HUES48 (cell line): ENCODE measurements at regions not wholly inside any gene's neighbourhood (a gene's known extent, or its start where the extent isn't known, plus 50 kb on each side); places are given as distances from the start of the nearest gene placed in this dataset.
"Not testable (repeated sequence)": the region's sequence is repeated elsewhere in the genome, so short reads cannot be mapped to it uniquely, and the experiment has no call there.

Source experiments
- H3K27ac ChIP-seq: one replicate; pipeline ENCODE4 v1.7.0; 2013; ENCODE audit warnings: low read depth, low read length, inconsistent platforms
- H3K27me3 ChIP-seq: 2 replicates; pipeline ENCODE4 v1.6.1; 2013; ENCODE audit warnings: mild to moderate bottlenecking, low read length; ENCODE audit not compliant: control insufficient read depth, insufficient read depth
- H3K36me3 ChIP-seq: 2 replicates; pipeline ENCODE4 v1.6.1; 2013; ENCODE audit warnings: low read length; ENCODE audit not compliant: control insufficient read depth, insufficient read depth
- H3K4me1 ChIP-seq: 2 replicates; pipeline ENCODE4 v1.6.1; 2013; ENCODE audit warnings: mild to moderate bottlenecking, low read length; ENCODE audit not compliant: control insufficient read depth, insufficient read depth
- H3K4me3 ChIP-seq: 2 replicates; pipeline ENCODE4 v1.5.1; 2013; ENCODE audit warnings: mild to moderate bottlenecking, low read depth, low read length
- H3K9ac ChIP-seq: 2 replicates; pipeline ENCODE4 v1.6.1; 2013; ENCODE audit warnings: mild to moderate bottlenecking, low read depth, low read length, moderate library complexity
- H3K9me3 ChIP-seq: 2 replicates; pipeline ENCODE4 v1.6.1; 2013; ENCODE audit warnings: low read length; ENCODE audit not compliant: control insufficient read depth, insufficient read depth

GRCh38 chr14:44616204-44616603 is 109.1 kb upstream of the FSCB start:
- Histone ChIP-seq H3K9me3 (no peaks in the 10 kb centered on the region), H3K27ac (no peak overlapping the region), H3K36me3 (no peaks in the 10 kb centered on the region), H3K4me3 (no peak overlapping the region), H3K9ac (no peak overlapping the region), H3K27me3 (no peaks in the 10 kb centered on the region), H3K4me1 (no peaks in the 10 kb centered on the region)

DNA sequence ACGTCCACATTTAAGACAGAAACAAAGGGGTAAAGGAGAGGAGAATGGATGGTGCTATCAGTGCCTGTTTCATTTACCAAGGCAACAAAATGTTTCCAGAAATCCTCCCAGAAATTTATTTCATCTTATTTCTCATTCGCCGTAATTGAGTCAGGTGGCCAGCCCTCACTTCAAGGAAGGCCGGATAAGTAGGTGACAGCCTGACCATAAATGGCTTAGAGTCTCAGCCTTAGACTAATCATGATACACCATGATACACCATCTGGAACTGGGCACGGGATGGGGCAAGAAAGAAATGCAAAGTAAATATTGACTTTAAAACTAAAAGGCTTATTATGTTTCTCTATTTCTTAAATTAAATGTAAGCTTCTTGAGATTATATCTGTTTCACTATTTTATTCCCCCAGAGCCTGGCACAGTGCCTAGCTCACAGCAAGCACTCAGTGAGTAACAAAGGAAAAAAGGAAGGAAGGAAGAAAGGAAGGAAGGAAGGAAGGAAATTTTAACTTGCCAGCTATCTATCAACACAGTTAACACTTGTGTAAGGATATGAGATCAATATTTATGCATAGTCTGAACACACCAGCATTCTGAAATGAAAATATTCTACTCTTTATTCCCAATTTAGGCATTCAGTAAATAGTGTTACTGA is 106.1 kb upstream of the FSCB start:
- H3K4me3 ChIP-seq, result no peak overlapping the region
- H3K4me1 ChIP-seq, result no peaks in the 10 kb centered on the region
- H3K36me3 ChIP-seq, result no peaks in the 10 kb centered on the region
- no peak overlapping the region for H3K27ac ChIP-seq
- no peak overlapping the region for H3K9ac ChIP-seq
- no peaks in the 10 kb centered on the region for H3K27me3 ChIP-seq
- H3K9me3 ChIP-seq, result no peaks in the 10 kb centered on the region

DNA sequence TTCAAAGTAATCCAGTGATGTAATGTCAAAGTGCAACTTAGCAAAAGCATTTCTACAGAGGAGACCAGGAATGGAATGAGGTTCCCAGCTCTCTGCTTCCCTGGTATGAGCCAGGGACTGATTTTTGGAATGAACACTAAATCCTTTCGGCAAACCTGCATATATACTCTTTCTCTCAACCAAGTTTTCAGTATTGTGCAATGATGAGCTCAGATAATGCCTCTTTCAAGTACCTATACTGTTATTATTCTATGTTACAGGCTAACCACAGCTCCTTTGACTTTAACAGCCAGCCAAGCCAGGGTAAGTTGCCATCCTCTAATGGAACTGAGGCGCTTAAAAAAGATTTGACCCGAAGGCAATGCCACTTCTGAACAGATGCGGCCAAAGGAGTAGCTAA is 104.9 kb upstream of the FSCB start:
- H3K9ac ChIP-seq, result no peak overlapping the region

GRCh38 chr14:44609876-44610510 is 102.9 kb upstream of the FSCB start:
- H3K27ac ChIP-seq, result no peak overlapping the region
- no peaks in the 10 kb centered on the region for H3K27me3 ChIP-seq
- no peaks in the 10 kb centered on the region for H3K9me3 ChIP-seq
- no peak overlapping the region for H3K9ac ChIP-seq
- no peaks in the 10 kb centered on the region for H3K36me3 ChIP-seq
- H3K4me3 ChIP-seq, result no peak overlapping the region
- H3K4me1 ChIP-seq, result no peaks in the 10 kb centered on the region

More for the DNA sequence above, 104.9 kb upstream of the FSCB start:
- Histone ChIP-seq H3K9me3 (no peaks in the 10 kb centered on the region), H3K27ac (no peak overlapping the region), H3K4me3 (no peak overlapping the region), H3K36me3 (no peaks in the 10 kb centered on the region), H3K4me1 (no peaks in the 10 kb centered on the region), H3K27me3 (no peaks in the 10 kb centered on the region)

DNA sequence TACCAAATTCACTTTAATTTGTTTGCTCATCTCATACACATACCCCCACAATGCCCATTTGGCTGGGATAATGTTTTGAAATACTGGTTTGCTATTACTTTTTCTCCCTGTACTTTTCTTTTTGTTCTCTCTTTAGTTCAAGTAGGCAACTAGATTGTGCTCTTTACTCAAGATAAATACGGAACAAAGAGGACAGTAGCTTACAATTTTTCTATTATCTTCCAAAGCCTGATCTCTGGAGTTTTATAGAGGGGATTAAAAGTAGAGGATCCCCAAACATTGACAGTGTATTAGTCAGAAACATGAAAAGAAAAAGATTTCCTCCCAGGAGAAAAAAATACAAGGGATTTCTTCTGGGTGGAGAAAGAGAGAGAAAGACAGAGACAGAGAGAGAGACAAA is 102.1 kb upstream of the FSCB start:
- Histone ChIP-seq H3K4me1 (no peaks in the 10 kb centered on the region), H3K27ac (no peak overlapping the region), H3K4me3 (no peak overlapping the region), H3K27me3 (no peaks in the 10 kb centered on the region), H3K9me3 (no peaks in the 10 kb centered on the region), H3K9ac (no peak overlapping the region), H3K36me3 (no peaks in the 10 kb centered on the region)

DNA sequence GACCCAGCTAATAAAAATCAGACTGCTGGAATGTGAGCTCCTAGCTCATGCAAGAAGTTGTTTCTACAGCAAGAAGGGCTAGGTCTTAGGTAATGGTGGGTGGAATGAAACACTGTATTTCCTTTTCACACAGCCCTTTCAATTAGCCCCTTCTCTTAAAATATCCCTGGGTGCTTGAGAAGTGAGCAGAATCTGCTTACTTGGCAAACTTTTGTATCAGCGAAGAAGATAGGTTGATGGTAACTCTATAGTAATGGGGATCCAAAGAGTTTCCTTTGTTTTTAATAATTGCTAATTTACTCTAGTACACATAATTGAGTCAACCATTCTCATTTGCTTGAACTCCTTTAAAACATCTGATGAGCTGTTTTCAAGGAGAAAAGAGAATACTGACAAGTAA is 100.6 kb upstream of the FSCB start:
- Histone ChIP-seq H3K9ac (no peak overlapping the region), H3K27me3 (no peaks in the 10 kb centered on the region), H3K4me1 (no peaks in the 10 kb centered on the region), H3K27ac (no peak overlapping the region), H3K4me3 (no peak overlapping the region), H3K9me3 (no peaks in the 10 kb centered on the region), H3K36me3 (no peaks in the 10 kb centered on the region)

GRCh38 chr14:44606576-44606975 is 99.5 kb upstream of the FSCB start:
- no peak overlapping the region for H3K27ac ChIP-seq
- H3K36me3 ChIP-seq, result no peaks in the 10 kb centered on the region
- no peaks in the 10 kb centered on the region for H3K9me3 ChIP-seq
- no peak overlapping the region for H3K9ac ChIP-seq
- H3K4me3 ChIP-seq, result no peak overlapping the region
- no peaks in the 10 kb centered on the region for H3K27me3 ChIP-seq
- no peaks in the 10 kb centered on the region for H3K4me1 ChIP-seq

DNA sequence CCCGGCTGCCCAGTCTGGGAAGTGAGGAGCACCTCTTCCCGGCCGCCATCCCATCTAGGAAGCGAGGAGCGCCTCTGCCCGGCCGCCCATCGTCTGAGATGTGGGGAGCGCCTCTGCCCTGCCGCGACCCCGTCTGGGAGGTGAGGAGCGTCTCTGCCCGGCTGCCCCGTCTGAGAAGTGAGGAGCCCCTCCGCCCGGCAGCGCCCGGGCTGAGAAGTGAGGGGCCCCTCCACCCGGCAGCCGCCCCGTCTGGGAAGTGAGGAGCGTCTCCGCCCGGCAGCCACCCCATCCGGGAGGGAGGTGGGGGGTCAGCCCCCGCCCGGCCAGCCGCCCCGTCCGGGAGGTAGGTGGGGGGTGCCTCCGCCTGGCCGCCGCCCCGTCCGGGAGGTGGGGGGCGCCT is 94.2 kb upstream of the FSCB start:
- H3K4me3 ChIP-seq, result not testable (repeated sequence)

GRCh38 chr14:44589180-44589579 is 82.1 kb upstream of the FSCB start:
- H3K4me1 ChIP-seq, result no peaks in the 10 kb centered on the region
- no peak overlapping the region for H3K4me3 ChIP-seq
- H3K9ac ChIP-seq, result no peak overlapping the region
- H3K36me3 ChIP-seq, result no peaks in the 10 kb centered on the region
- no peaks in the 10 kb centered on the region for H3K9me3 ChIP-seq
- no peak overlapping the region for H3K27ac ChIP-seq
- H3K27me3 ChIP-seq, result no peaks in the 10 kb centered on the region

More for the DNA sequence above, 94.2 kb upstream of the FSCB start:
- H3K9me3 ChIP-seq, H3K4me1 ChIP-seq, H3K9ac ChIP-seq, H3K36me3 ChIP-seq, H3K27me3 ChIP-seq, H3K27ac ChIP-seq: not testable (repeated sequence)

DNA sequence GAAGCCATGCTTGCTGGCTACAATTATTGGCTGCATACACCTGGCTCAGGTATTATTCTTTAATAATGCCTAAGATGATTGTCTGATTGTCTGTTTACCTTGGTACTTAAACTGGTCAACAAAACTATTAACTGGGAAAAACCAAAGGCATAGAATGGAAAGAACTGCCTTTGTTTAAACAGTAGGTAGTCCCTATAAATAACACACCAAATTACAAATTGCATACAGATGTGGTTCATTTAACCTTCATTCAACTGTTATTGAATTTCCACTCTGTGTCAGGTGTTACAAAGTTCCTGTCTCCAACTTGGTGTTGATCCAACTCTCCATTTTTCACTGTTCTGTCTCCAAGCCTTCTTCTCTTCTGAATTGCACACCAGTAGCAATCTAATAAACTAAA is 79.8 kb upstream of the FSCB start:
- Histone ChIP-seq H3K36me3 (no peaks in the 10 kb centered on the region), H3K9ac (no peak overlapping the region), H3K27me3 (no peaks in the 10 kb centered on the region), H3K4me3 (no peak overlapping the region), H3K27ac (no peak overlapping the region), H3K9me3 (no peaks in the 10 kb centered on the region; the same call in 1 of the 2 replicates), H3K4me1 (no peaks in the 10 kb centered on the region)

- H3K9ac ChIP-seq, result no peak overlapping the region
- no peaks in the 10 kb centered on the region for H3K27me3 ChIP-seq
- no peak overlapping the region for H3K27ac ChIP-seq
- no peaks in the 10 kb centered on the region for H3K36me3 ChIP-seq
- no peak overlapping the region for H3K4me3 ChIP-seq
- H3K9me3 ChIP-seq, result peaks cover 3% of the 10 kb centered on the region; the same call in 1 of the 2 replicates
- no peaks in the 10 kb centered on the region for H3K4me1 ChIP-seq
Observed at GRCh38 chr14:44576356-44576755, 69.3 kb upstream of the FSCB start.
